GM23338 (cell line): ENCODE measurements at regions not wholly inside any gene's neighbourhood (a gene's known extent, or its start where the extent isn't known, plus 50 kb on each side); places are given as distances from the start of the nearest gene placed in this dataset.

Source experiments
- ATAC-seq: fragments of 200-7000 bp; cut with Tn5 transposase; 3 replicates; pipeline ENCODE4 v1.9.1; 2020
- DNase-seq: peaks from one replicate; pipeline ENCODE4 v3.0.0-alpha.2; 2015; ENCODE audit warnings: low spot score
- H2AFZ ChIP-seq: fragments of 200-600 bp; sonication (generic); 2 replicates; pipeline ENCODE4 v1.8.0; 2016; ENCODE audit warnings: antibody characterized with exemption, mild to moderate bottlenecking, moderate library complexity
- H3F3A ChIP-seq: fragments of 200-600 bp; sonication (generic); replicated peaks from 2 replicates; pipeline ENCODE4 v1.8.0; 2017; ENCODE audit warnings: antibody characterized with exemption, mixed run types, low read depth
- H3K27ac ChIP-seq: fragments of 200-600 bp; sonication (generic); 2 replicates; pipeline ENCODE4 v1.6.1; 2016; ENCODE audit warnings: low read depth
- H3K27me3 ChIP-seq: fragments of 200-600 bp; sonication (generic); 2 replicates; pipeline ENCODE4 v1.8.0; 2016; ENCODE audit warnings: mild to moderate bottlenecking, mixed run types, moderate library complexity; ENCODE audit not compliant: insufficient read depth
- H3K36me3 ChIP-seq: fragments of 200-600 bp; sonication (generic); 2 replicates; pipeline ENCODE4 v1.8.0; 2016; ENCODE audit warnings: mild to moderate bottlenecking; ENCODE audit not compliant: insufficient read depth
- H3K4me1 ChIP-seq: fragments of 200-600 bp; sonication (generic); 2 replicates; pipeline ENCODE4 v1.8.0; 2016; ENCODE audit warnings: mild to moderate bottlenecking, moderate library complexity; ENCODE audit not compliant: insufficient read depth
- H3K4me2 ChIP-seq: fragments of 200-600 bp; sonication (generic); 2 replicates; pipeline ENCODE4 v1.7.1; 2017; ENCODE audit warnings: mixed run types
- H3K4me3 ChIP-seq: fragments of 200-600 bp; sonication (generic); 2 replicates; pipeline ENCODE4 v1.6.1; 2016; ENCODE audit warnings: mixed run types
- H3K79me2 ChIP-seq: fragments of 200-600 bp; sonication (generic); replicated peaks from 2 replicates; pipeline ENCODE4 v1.8.0; 2017; ENCODE audit warnings: mild to moderate bottlenecking; ENCODE audit not compliant: insufficient read depth
- H3K9me2 ChIP-seq: fragments of 200-600 bp; sonication (generic); 2 replicates; pipeline ENCODE4 v1.8.0; 2017; ENCODE audit not compliant: insufficient read depth
- H4K20me1 ChIP-seq: fragments of 200-600 bp; sonication (generic); replicated peaks from 2 replicates; pipeline ENCODE4 v1.8.0; 2017; ENCODE audit warnings: mild to moderate bottlenecking; ENCODE audit not compliant: insufficient read depth
- H3K27ac Mint-ChIP-seq: 2 replicates; pipeline ENCODE4 v1.8.0; 2020; ENCODE audit warnings: inconsistent platforms, mild to moderate bottlenecking, moderate library complexity, mixed read lengths
- H3K27me3 Mint-ChIP-seq: 3 replicates; pipeline ENCODE4 v1.8.0; 2022; ENCODE audit warnings: low read depth, mild to moderate bottlenecking, moderate library complexity, mixed read lengths, inconsistent platforms; ENCODE audit not compliant: insufficient read depth, poor library complexity
- H3K36me3 Mint-ChIP-seq: 3 replicates; pipeline ENCODE4 v1.8.0; 2021; ENCODE audit warnings: low read depth, mild to moderate bottlenecking, inconsistent platforms, moderate library complexity, mixed read lengths
- H3K4me1 Mint-ChIP-seq: 3 replicates; pipeline ENCODE4 v1.8.0; 2020; ENCODE audit warnings: mild to moderate bottlenecking, inconsistent platforms, mixed read lengths
- H3K4me3 Mint-ChIP-seq: 3 replicates; pipeline ENCODE4 v1.8.0; 2021; ENCODE audit warnings: moderate library complexity, mild to moderate bottlenecking, inconsistent platforms, mixed read lengths
- H3K9me3 Mint-ChIP-seq: 3 replicates; pipeline ENCODE4 v1.8.0; 2020; ENCODE audit warnings: moderate library complexity, mild to moderate bottlenecking, inconsistent platforms, mixed read lengths
- CTCF ChIP-seq, 2 experiments: fragments of 200-600 bp in 1 of 2; sonication (generic) in 1 of 2; conservative IDR thresholded peaks; 2 replicates each; pipeline versions ENCODE4 v1.5.1 to v1.6.1; 2016 to 2017; ENCODE audit warnings: antibody characterized with exemption in 2 of 2, low read depth in 2 of 2, mild to moderate bottlenecking in 2 of 2, moderate library complexity in 1 of 2
- EZH2 ChIP-seq: fragments of 200-600 bp; sonication (generic); IDR thresholded peaks from one replicate; pipeline ENCODE4 v1.8.0; 2017; ENCODE audit warnings: antibody characterized with exemption, mild to moderate bottlenecking, low read depth; ENCODE audit not compliant: unreplicated experiment
- JUNB ChIP-seq: IDR thresholded peaks from one replicate; pipeline ENCODE4 v1.6.1; 2016; ENCODE audit warnings: antibody characterized with exemption; ENCODE audit not compliant: unreplicated experiment
- ZNF331 ChIP-seq: fragments of 250-450 bp; sonication (Bioruptor Pico); IDR thresholded peaks from 2 replicates; pipeline ENCODE4 v1.5.0; 2020; ENCODE audit warnings: low read depth, mild to moderate bottlenecking, moderate library complexity
- TF ChIP-seq, protein P1 (sequence below): fragments of 250-450 bp; sonication (Bioruptor Pico); IDR thresholded peaks from 2 replicates; pipeline ENCODE4 v1.5.0; 2020; ENCODE audit warnings: mild to moderate bottlenecking, moderate library complexity
- TF ChIP-seq, protein P2 (sequence below): IDR thresholded peaks from 2 replicates; pipeline ENCODE4 v1.6.1; 2016; ENCODE audit warnings: antibody characterized with exemption

DNA sequence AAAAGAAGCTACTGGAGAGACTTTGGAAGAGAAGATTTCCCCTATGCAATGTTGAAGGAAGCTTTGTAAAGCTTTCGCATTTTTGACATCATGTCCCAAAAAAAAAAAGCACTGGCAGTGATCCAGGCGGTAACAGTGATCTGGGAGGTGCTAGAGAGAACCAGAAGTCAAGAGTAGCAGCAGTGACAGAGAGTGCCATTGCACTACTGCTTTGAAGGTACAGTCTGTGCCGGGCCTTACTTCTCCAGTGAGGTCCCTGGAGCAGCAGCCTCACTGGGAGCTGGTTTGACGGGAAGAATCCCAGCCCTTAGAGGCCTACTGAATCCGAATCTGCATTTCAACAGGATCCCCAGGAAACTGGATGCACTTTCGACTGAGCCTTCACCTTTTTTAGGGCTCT, 50.9 kb upstream of the ATL2 start:
- H3K9me3 Mint-ChIP-seq = no peaks in the 10 kb centered on the region
- no peaks in the 10 kb centered on the region for H3K36me3 ChIP-seq
- H2AFZ ChIP-seq = no peak overlapping the region
- no peak overlapping the region; the same call in 2 of the 3 replicates for H3K4me3 Mint-ChIP-seq
- peaks cover 3% of the 10 kb centered on the region for H3K27me3 Mint-ChIP-seq
- DNase-seq (peak; percentile 71), ATAC-seq (peak; percentile 84)
- no peaks in the 10 kb centered on the region for H4K20me1 ChIP-seq
- H3K9me2 ChIP-seq = no peaks in the 10 kb centered on the region
- H3K4me2 ChIP-seq = peak overlapping the region; percentile 57; the same call in 1 of the 2 replicates
- H3K27ac Mint-ChIP-seq = no peak overlapping the region
- peaks cover 38% of the 10 kb centered on the region for H3K4me1 ChIP-seq
- no peaks in the 10 kb centered on the region for H3F3A ChIP-seq
- H3K4me3 ChIP-seq = no peak overlapping the region
- H3K79me2 ChIP-seq = no peaks in the 10 kb centered on the region
- peaks cover 43% of the 10 kb centered on the region for H3K4me1 Mint-ChIP-seq
- no peak for TF ChIP-seq EZH2
- no peak for TF ChIP-seq ZNF331 (CRISPR knock-in tag)
- TF ChIP-seq, protein P1, sequence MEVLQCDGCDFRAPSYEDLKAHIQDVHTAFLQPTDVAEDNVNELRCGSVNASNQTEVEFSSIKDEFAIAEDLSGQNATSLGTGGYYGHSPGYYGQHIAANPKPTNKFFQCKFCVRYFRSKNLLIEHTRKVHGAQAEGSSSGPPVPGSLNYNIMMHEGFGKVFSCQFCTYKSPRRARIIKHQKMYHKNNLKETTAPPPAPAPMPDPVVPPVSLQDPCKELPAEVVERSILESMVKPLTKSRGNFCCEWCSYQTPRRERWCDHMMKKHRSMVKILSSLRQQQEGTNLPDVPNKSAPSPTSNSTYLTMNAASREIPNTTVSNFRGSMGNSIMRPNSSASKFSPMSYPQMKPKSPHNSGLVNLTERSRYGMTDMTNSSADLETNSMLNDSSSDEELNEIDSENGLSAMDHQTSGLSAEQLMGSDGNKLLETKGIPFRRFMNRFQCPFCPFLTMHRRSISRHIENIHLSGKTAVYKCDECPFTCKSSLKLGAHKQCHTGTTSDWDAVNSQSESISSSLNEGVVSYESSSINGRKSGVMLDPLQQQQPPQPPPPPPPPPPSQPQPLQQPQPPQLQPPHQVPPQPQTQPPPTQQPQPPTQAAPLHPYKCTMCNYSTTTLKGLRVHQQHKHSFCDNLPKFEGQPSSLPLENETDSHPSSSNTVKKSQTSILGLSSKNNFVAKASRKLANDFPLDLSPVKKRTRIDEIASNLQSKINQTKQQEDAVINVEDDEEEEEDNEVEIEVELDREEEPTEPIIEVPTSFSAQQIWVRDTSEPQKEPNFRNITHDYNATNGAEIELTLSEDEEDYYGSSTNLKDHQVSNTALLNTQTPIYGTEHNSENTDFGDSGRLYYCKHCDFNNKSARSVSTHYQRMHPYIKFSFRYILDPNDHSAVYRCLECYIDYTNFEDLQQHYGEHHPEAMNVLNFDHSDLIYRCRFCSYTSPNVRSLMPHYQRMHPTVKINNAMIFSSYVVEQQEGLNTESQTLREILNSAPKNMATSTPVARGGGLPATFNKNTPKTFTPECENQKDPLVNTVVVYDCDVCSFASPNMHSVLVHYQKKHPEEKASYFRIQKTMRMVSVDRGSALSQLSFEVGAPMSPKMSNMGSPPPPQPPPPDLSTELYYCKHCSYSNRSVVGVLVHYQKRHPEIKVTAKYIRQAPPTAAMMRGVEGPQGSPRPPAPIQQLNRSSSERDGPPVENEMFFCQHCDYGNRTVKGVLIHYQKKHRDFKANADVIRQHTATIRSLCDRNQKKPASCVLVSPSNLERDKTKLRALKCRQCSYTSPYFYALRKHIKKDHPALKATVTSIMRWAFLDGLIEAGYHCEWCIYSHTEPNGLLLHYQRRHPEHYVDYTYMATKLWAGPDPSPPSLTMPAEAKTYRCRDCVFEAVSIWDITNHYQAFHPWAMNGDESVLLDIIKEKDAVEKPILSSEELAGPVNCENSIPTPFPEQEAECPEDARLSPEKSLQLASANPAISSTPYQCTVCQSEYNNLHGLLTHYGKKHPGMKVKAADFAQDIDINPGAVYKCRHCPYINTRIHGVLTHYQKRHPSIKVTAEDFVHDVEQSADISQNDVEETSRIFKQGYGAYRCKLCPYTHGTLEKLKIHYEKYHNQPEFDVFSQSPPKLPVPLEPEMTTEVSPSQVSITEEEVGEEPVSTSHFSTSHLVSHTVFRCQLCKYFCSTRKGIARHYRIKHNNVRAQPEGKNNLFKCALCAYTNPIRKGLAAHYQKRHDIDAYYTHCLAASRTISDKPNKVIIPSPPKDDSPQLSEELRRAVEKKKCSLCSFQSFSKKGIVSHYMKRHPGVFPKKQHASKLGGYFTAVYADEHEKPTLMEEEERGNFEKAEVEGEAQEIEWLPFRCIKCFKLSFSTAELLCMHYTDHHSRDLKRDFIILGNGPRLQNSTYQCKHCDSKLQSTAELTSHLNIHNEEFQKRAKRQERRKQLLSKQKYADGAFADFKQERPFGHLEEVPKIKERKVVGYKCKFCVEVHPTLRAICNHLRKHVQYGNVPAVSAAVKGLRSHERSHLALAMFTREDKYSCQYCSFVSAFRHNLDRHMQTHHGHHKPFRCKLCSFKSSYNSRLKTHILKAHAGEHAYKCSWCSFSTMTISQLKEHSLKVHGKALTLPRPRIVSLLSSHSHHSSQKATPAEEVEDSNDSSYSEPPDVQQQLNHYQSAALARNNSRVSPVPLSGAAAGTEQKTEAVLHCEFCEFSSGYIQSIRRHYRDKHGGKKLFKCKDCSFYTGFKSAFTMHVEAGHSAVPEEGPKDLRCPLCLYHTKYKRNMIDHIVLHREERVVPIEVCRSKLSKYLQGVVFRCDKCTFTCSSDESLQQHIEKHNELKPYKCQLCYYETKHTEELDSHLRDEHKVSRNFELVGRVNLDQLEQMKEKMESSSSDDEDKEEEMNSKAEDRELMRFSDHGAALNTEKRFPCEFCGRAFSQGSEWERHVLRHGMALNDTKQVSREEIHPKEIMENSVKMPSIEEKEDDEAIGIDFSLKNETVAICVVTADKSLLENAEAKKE (CRISPR knock-in tag) = peak; percentile 49
- TF ChIP-seq, protein P2, sequence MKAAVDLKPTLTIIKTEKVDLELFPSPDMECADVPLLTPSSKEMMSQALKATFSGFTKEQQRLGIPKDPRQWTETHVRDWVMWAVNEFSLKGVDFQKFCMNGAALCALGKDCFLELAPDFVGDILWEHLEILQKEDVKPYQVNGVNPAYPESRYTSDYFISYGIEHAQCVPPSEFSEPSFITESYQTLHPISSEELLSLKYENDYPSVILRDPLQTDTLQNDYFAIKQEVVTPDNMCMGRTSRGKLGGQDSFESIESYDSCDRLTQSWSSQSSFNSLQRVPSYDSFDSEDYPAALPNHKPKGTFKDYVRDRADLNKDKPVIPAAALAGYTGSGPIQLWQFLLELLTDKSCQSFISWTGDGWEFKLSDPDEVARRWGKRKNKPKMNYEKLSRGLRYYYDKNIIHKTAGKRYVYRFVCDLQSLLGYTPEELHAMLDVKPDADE = no peak
- TF ChIP-seq JUNB = no peak
- no peak for TF ChIP-seq CTCF (conservative IDR thresholded peaks at IDR 0.05; ENCODE audit: low read depth in 2 of 2)
- no peaks in the 10 kb centered on the region for H3K27me3 ChIP-seq
- no peak overlapping the region for H3K27ac ChIP-seq
- no peaks in the 10 kb centered on the region; the same call in 2 of the 3 replicates for H3K36me3 Mint-ChIP-seq
